Skeletal muscle satellite cell (primary cell): ENCODE measurements at regions not wholly inside any gene's neighbourhood (a gene's known extent, or its start where the extent isn't known, plus 50 kb on each side); places are given as distances from the start of the nearest gene placed in this dataset.

Source experiments
- H3K27me3 ChIP-seq: 2 replicates; pipeline ENCODE4 v1.7.0; 2013; ENCODE audit warnings: low read length; ENCODE audit not compliant: control insufficient read depth, insufficient read depth
- H3K36me3 ChIP-seq: 2 replicates; pipeline ENCODE4 v1.7.0; 2013; ENCODE audit warnings: mild to moderate bottlenecking, control low read depth, low read length; ENCODE audit not compliant: insufficient read depth
- H3K4me1 ChIP-seq: 2 replicates; pipeline ENCODE4 v1.7.0; 2013; ENCODE audit warnings: low read length; ENCODE audit not compliant: control insufficient read depth, insufficient read depth
- H3K4me2 ChIP-seq: 2 replicates; pipeline ENCODE4 v1.7.0; 2013; ENCODE audit warnings: mild to moderate bottlenecking, low read length
- H3K4me3 ChIP-seq: 2 replicates; pipeline ENCODE4 v1.7.0; 2013; ENCODE audit warnings: low read length
- H3K9ac ChIP-seq: 2 replicates; pipeline ENCODE4 v1.7.0; 2013; ENCODE audit warnings: mild to moderate bottlenecking, low read depth, low read length, moderate library complexity
- H3K9me3 ChIP-seq: replicated peaks from 2 replicates; pipeline ENCODE4 v1.7.0; 2013; ENCODE audit warnings: mild to moderate bottlenecking, control low read depth, low read length

- H3K36me3 ChIP-seq, result no peaks in the 10 kb centered on the region
- no peak overlapping the region for H3K4me2 ChIP-seq
- H3K9ac ChIP-seq, result no peak overlapping the region
- H3K4me1 ChIP-seq, result no peaks in the 10 kb centered on the region
- no peak overlapping the region for H3K4me3 ChIP-seq
- H3K9me3 ChIP-seq, result no peaks in the 10 kb centered on the region
- peaks cover 8% of the 10 kb centered on the region for H3K27me3 ChIP-seq
Observed at GRCh38 chr3:38907426-38907825, 91.4 kb upstream of the SCN10A start.

- H3K4me3 ChIP-seq, result no peak overlapping the region
- H3K9ac ChIP-seq, result no peak overlapping the region
- H3K36me3 ChIP-seq, result no peaks in the 10 kb centered on the region
- no peak overlapping the region for H3K4me2 ChIP-seq
- H3K4me1 ChIP-seq, result no peaks in the 10 kb centered on the region
- H3K27me3 ChIP-seq, result peaks cover under 1% of the 10 kb centered on the region
- H3K9me3 ChIP-seq, result no peaks in the 10 kb centered on the region
Observed at GRCh38 chr3:38890426-38890825, 74.4 kb upstream of the SCN10A start.

GRCh38 chr3:38878646-38879045 lies 62.6 kb upstream of the SCN10A start:
- H3K4me3 ChIP-seq, result no peak overlapping the region
- no peak overlapping the region for H3K4me2 ChIP-seq
- H3K27me3 ChIP-seq, result peaks cover 3% of the 10 kb centered on the region
- no peak overlapping the region for H3K9ac ChIP-seq
- no peaks in the 10 kb centered on the region for H3K4me1 ChIP-seq
- H3K36me3 ChIP-seq, result no peaks in the 10 kb centered on the region
- no peaks in the 10 kb centered on the region for H3K9me3 ChIP-seq
